Osteoblast (primary cell): ENCODE measurements at regions not wholly inside any gene's neighbourhood (a gene's known extent, or its start where the extent isn't known, plus 50 kb on each side); places are given as distances from the start of the nearest gene placed in this dataset.

Source experiments
- DNase-seq: peaks from one replicate; pipeline ENCODE4 v3.0.0; 2011; ENCODE audit warnings: low spot score, mixed read lengths; ENCODE audit not compliant: insufficient read length; ENCODE audit errors: missing footprints
- H2AFZ ChIP-seq: 2 replicates; pipeline ENCODE4 v1.6.0; 2011; ENCODE audit warnings: mild to moderate bottlenecking, low read length
- H3K27ac ChIP-seq: 2 replicates; pipeline ENCODE4 v1.5.1; 2011; ENCODE audit warnings: mild to moderate bottlenecking, low read depth, low read length, moderate library complexity
- H3K27me3 ChIP-seq: 2 replicates; pipeline ENCODE4 v1.6.0; 2012; ENCODE audit warnings: mild to moderate bottlenecking, control low read depth, inconsistent platforms, low read length, moderate library complexity; ENCODE audit not compliant: insufficient read depth
- H3K36me3 ChIP-seq: 2 replicates; pipeline ENCODE4 v1.5.1; 2011; ENCODE audit warnings: mild to moderate bottlenecking, low read length, control low read depth, moderate library complexity; ENCODE audit not compliant: insufficient read depth
- H3K4me1 ChIP-seq: 2 replicates; pipeline ENCODE4 v1.5.1; 2011; ENCODE audit warnings: mild to moderate bottlenecking, low read length, control low read depth, moderate library complexity; ENCODE audit not compliant: insufficient read depth
- H3K4me2 ChIP-seq: 2 replicates; pipeline ENCODE4 v1.6.0; 2011; ENCODE audit warnings: mild to moderate bottlenecking, low read length; ENCODE audit not compliant: insufficient read depth
- H3K4me3 ChIP-seq: fragments of 200-600 bp; sonication (generic); 3 replicates; pipeline ENCODE4 v1.5.1; 2012; ENCODE audit warnings: mild to moderate bottlenecking, low read length, inconsistent platforms; ENCODE audit not compliant: insufficient read depth
- H3K79me2 ChIP-seq: 2 replicates; pipeline ENCODE4 v1.6.0; 2012; ENCODE audit warnings: mild to moderate bottlenecking, low read length, control low read depth, inconsistent platforms; ENCODE audit not compliant: insufficient read depth
- H3K9me3 ChIP-seq: 2 replicates; pipeline ENCODE4 v1.5.1; 2011; ENCODE audit warnings: low read depth, low read length, control low read depth
- H4K20me1 ChIP-seq: 2 replicates; pipeline ENCODE4 v1.6.0; 2012; ENCODE audit warnings: mild to moderate bottlenecking, low read length, control low read depth; ENCODE audit not compliant: insufficient read depth
- TF ChIP-seq, protein P1 (sequence below): IDR thresholded peaks from 2 replicates; pipeline ENCODE4 v1.5.1; 2011; ENCODE audit warnings: mild to moderate bottlenecking, low read depth, low read length, moderate library complexity; ENCODE audit errors: extremely low read depth

DNA sequence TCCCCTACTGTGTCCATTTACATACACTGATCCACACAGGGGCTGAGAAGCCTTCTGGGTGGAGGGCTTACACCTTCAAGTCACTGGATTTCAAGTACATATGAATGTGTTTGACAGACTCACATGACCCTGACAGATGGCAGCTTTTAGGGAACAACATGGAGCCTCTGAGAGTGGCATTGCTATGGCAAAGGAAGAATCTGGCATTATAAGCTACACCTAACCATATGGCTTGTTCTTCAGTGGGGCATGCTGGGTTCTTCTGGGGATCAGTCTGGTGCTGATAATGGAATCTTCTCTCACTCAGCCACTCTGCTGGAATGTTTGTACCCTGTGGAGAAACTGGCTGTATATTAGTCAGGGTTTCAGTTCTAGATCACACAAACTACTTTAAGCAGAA lies 68.5 kb upstream of the PDE4B start:
- Histone ChIP-seq H2AFZ (no peak overlapping the region), H4K20me1 (no peaks in the 10 kb centered on the region), H3K9me3 (no peaks in the 10 kb centered on the region), H3K4me2 (no peak overlapping the region), H3K79me2 (no peaks in the 10 kb centered on the region), H3K4me1 (no peaks in the 10 kb centered on the region), H3K36me3 (no peaks in the 10 kb centered on the region), H3K27me3 (no peaks in the 10 kb centered on the region), H3K4me3 (no peak overlapping the region), H3K27ac (no peak overlapping the region)
- TF ChIP-seq, protein P1, sequence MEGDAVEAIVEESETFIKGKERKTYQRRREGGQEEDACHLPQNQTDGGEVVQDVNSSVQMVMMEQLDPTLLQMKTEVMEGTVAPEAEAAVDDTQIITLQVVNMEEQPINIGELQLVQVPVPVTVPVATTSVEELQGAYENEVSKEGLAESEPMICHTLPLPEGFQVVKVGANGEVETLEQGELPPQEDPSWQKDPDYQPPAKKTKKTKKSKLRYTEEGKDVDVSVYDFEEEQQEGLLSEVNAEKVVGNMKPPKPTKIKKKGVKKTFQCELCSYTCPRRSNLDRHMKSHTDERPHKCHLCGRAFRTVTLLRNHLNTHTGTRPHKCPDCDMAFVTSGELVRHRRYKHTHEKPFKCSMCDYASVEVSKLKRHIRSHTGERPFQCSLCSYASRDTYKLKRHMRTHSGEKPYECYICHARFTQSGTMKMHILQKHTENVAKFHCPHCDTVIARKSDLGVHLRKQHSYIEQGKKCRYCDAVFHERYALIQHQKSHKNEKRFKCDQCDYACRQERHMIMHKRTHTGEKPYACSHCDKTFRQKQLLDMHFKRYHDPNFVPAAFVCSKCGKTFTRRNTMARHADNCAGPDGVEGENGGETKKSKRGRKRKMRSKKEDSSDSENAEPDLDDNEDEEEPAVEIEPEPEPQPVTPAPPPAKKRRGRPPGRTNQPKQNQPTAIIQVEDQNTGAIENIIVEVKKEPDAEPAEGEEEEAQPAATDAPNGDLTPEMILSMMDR = no peak
- DNase-seq = no peak

DNA sequence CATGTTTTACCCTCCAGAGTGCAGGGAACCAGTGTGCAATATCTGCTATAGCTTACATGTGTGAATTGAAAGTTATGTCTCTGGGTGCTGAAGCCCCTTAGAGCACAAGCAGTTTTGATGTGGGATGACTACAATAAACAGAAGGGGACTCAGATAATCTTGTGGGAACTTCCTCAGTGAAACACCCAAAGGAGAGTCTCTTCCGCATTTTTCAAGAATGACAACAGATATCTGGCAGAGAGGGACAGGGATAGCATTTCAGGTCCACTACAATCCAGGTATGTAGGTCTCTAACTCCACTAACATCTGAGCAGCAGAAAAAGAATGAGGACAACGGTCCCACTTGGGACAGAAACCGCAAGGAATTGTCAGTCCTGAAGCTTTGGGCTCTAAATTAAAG lies 67.6 kb upstream of the PDE4B start:
- DNase-seq = no peak
- H3K27me3 ChIP-seq = no peaks in the 10 kb centered on the region
- H2AFZ ChIP-seq = no peak overlapping the region
- no peak overlapping the region for H3K27ac ChIP-seq
- TF ChIP-seq, protein P1 = no peak
- H3K4me3 ChIP-seq = no peak overlapping the region
- no peaks in the 10 kb centered on the region for H3K36me3 ChIP-seq
- H3K4me1 ChIP-seq = no peaks in the 10 kb centered on the region
- H3K9me3 ChIP-seq = no peaks in the 10 kb centered on the region
- H3K79me2 ChIP-seq = no peaks in the 10 kb centered on the region
- no peaks in the 10 kb centered on the region for H4K20me1 ChIP-seq
- no peak overlapping the region for H3K4me2 ChIP-seq

DNA sequence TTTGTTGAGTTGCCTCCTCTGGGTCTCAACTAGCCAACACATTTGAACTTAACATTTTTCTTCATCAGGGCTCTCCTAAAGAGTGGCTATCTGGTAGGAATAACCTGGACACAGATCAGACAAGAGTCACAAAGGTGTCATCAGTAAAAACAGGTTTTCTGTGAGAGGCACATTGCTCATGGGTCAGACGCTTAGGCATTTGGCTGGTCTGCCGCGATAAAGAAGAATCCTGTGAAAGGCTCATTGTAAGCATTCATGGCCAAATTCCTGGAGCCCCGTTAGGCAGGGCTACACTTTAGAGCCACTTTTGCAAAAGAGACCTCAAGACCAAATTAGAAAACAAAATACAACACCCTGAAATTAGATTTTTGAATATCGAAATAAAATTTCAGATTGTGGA lies 64.2 kb upstream of the PDE4B start:
- Histone ChIP-seq H2AFZ (no peak overlapping the region), H3K4me1 (no peaks in the 10 kb centered on the region), H3K27ac (no peak overlapping the region), H3K4me2 (no peak overlapping the region), H3K9me3 (no peaks in the 10 kb centered on the region), H3K27me3 (no peaks in the 10 kb centered on the region), H3K79me2 (no peaks in the 10 kb centered on the region), H4K20me1 (no peaks in the 10 kb centered on the region), H3K36me3 (no peaks in the 10 kb centered on the region), H3K4me3 (no peak overlapping the region)
- TF ChIP-seq, protein P1 = no peak
- no peak for DNase-seq

DNA sequence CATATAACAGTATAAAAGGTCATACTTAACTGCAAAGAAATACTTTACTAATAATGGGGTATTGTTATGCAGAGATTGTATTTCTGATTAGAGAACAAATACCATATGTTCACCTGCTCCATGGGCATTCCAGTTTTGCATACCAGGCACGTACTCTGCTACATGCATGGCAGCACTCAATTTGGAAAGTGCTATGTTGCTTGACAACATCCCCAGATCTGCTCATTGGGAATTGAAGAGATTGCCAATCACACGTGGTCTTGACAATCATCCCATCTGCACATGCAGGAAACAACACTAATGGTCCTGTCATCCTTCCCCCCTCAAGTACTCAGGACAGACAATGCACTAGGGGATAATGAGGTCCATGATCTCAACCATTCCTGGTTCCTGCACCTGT lies 63.4 kb upstream of the PDE4B start:
- H3K4me2 ChIP-seq = no peak overlapping the region
- no peaks in the 10 kb centered on the region for H3K9me3 ChIP-seq
- H3K27me3 ChIP-seq = no peaks in the 10 kb centered on the region
- no peak overlapping the region for H2AFZ ChIP-seq
- H3K79me2 ChIP-seq = no peaks in the 10 kb centered on the region
- H3K36me3 ChIP-seq = no peaks in the 10 kb centered on the region
- H3K4me1 ChIP-seq = no peaks in the 10 kb centered on the region
- no peaks in the 10 kb centered on the region for H4K20me1 ChIP-seq
- H3K4me3 ChIP-seq = no peak overlapping the region
- DNase-seq = no peak
- H3K27ac ChIP-seq = no peak overlapping the region
- TF ChIP-seq, protein P1 = no peak
